HFF-Myc (cell line): ENCODE measurements at regions not wholly inside any gene's neighbourhood (a gene's known extent, or its start where the extent isn't known, plus 50 kb on each side); places are given as distances from the start of the nearest gene placed in this dataset.
"Not testable (repeated sequence)": the region's sequence is repeated elsewhere in the genome, so short reads cannot be mapped to it uniquely, and the experiment has no call there.

Experiments
- DNase-seq: peaks from one replicate; pipeline ENCODE4 v3.0.0-alpha.2; 2011; ENCODE audit warnings: low read depth; ENCODE audit errors: extremely low read depth
- H3K4me3 ChIP-seq: replicated peaks from 2 replicates; pipeline ENCODE4 v1.5.1; 2011; ENCODE audit warnings: low read depth, mild to moderate bottlenecking, control low read depth, low read length
- TF ChIP-seq, protein P1 (sequence below): IDR thresholded peaks from 2 replicates; pipeline ENCODE4 v1.5.1; 2012; ENCODE audit warnings: mild to moderate bottlenecking, low read depth, low read length, control low read depth; ENCODE audit errors: missing control alignments

DNA sequence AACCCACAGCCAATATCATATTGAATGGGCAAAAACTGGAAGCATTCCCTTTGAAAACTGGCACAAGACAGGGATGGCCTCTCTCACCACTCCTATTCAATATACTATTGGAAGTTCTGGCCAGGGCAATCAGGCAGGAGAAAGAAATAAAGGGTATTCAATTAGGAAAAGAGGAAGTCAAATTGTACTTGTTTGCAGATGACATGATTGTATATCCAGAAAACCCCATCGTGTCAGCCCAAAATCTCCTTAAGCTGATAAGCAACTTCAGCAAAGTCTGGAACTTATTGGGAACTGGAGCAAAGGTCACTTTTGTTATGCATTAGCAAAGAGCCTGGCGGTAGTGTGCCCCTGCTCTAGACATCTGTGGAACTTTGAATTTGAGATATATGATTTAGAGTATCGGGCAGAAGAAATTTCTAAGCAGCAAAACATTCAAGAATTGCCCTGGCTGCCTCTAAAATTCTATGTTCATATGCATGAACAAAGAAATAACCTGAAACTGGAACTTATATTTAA lies 53.4 kb upstream of the PSMA1 start:
- not testable (repeated sequence) for H3K4me3 ChIP-seq, DNase-seq

DNA sequence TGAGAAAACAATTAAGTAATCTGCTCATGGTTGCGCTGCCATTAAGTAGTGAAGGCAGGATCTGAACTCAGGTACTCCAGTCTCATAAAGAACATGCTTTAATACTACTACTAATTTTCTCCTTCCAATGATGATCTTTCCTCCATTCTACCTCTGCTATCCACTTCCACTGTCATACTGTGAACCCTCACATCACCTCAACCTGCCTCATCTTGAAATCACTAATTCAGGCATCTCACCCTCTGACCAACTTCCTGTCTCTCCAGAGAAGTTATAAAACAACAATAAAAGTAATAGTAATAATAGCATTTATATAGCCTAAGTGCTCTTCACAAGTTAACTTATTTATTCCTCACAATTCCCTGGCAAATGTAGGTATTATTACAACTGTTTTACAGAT lies 57.1 kb upstream of the PSMA1 start:
- TF ChIP-seq, protein P1, sequence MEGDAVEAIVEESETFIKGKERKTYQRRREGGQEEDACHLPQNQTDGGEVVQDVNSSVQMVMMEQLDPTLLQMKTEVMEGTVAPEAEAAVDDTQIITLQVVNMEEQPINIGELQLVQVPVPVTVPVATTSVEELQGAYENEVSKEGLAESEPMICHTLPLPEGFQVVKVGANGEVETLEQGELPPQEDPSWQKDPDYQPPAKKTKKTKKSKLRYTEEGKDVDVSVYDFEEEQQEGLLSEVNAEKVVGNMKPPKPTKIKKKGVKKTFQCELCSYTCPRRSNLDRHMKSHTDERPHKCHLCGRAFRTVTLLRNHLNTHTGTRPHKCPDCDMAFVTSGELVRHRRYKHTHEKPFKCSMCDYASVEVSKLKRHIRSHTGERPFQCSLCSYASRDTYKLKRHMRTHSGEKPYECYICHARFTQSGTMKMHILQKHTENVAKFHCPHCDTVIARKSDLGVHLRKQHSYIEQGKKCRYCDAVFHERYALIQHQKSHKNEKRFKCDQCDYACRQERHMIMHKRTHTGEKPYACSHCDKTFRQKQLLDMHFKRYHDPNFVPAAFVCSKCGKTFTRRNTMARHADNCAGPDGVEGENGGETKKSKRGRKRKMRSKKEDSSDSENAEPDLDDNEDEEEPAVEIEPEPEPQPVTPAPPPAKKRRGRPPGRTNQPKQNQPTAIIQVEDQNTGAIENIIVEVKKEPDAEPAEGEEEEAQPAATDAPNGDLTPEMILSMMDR, result no peak
- no peak for DNase-seq
- no peak overlapping the region for H3K4me3 ChIP-seq

DNA sequence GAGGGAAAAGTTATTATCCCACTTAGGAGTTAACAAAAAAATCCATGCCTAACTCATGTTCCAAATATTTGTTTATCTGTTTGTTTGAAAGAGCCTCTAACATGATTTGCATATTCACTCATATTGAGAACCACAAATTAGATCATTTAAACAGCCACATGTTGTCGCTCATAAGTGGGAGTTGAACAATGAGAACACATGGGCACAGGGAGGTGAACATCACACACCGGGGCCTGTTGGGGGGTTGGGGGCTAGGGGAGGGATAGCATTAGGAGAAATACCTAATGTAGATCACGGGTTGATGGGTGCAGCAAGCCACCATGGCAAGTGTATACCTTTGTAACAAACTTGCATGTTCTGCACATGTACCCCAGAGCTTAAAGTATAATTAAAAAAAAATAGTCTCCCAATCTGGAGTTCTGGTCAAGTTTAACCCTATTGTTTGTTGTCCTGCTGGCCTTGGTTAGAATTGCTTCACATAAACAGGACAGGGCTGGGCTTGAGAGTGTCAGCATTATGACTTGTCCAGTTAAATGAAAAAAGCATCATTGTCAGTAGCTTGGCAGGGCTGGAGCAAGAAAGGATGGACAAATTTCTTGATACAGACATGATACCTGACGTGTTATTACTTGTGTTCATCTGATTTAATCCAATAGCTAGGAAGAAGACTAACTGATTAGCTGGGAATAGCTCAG lies 57.8 kb upstream of the PSMA1 start:
- H3K4me3 ChIP-seq, result no peak overlapping the region
- TF ChIP-seq, protein P1, result no peak
- DNase-seq, result no peak

DNA sequence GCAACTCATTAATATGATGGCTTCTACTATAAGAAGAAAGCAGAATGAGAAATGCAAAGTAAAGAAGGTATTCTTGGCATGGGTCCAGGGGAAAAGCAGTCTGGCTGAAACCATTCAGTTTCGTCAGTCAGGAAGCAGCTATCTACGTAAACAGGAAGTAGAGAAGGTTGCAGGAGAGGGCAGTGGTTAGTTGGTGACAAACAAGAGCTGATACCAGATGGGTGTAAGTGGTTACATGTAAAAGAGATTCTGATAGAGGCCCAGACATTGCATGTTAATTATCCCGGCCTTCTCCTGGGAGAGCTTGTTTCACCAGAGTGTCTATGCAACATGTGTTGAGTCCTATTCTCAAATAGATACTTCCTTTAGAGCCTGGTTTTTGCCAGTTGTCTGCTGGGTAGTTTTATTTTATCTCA lies 58.4 kb upstream of the PSMA1 start:
- TF ChIP-seq, protein P1, result no peak
- DNase-seq, result peak; percentile 76
- H3K4me3 ChIP-seq, result no peak overlapping the region

DNA sequence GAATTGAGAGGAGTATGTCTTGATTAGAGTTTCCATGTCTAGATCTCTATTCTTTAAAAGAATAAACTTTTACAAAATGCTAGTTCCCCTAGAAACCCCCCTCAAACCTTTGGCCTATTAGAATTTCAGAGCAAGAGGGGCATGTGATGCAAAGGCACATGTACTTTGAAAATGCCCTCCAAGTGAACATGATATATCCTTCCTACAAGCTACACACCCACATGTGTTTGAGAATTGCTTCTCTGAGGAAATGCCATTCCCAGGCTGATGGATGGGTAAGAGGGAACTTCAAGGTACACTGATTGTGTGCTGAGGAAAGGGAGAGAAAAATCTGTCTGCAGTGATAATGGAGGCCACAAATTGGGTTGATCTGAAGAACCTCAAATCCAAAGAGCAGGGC lies 59.5 kb upstream of the PSMA1 start:
- no peak for DNase-seq
- no peak overlapping the region for H3K4me3 ChIP-seq
- TF ChIP-seq, protein P1, result no peak

DNA sequence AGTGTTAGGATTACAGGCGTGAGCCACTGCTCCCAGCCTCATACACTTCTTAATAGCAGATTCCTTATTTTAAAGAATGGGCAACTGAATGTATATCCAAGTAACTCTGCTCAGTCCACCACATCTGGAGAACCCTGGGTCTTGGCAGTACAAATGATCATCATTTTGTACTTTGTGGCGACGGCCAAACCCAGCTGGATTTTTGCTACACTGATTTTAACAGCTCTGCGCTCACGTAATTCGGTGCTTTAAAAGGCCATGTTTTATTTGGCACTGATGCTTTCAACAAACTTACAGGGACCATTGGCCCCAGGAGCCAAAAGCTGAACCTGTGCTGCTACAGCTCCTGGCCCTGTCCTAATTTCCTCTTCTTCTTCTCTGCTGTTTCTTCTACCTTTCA lies 60.8 kb upstream of the PDE3B start:
- TF ChIP-seq, protein P1, result no peak
- H3K4me3 ChIP-seq, result no peak overlapping the region
- no peak for DNase-seq

DNA sequence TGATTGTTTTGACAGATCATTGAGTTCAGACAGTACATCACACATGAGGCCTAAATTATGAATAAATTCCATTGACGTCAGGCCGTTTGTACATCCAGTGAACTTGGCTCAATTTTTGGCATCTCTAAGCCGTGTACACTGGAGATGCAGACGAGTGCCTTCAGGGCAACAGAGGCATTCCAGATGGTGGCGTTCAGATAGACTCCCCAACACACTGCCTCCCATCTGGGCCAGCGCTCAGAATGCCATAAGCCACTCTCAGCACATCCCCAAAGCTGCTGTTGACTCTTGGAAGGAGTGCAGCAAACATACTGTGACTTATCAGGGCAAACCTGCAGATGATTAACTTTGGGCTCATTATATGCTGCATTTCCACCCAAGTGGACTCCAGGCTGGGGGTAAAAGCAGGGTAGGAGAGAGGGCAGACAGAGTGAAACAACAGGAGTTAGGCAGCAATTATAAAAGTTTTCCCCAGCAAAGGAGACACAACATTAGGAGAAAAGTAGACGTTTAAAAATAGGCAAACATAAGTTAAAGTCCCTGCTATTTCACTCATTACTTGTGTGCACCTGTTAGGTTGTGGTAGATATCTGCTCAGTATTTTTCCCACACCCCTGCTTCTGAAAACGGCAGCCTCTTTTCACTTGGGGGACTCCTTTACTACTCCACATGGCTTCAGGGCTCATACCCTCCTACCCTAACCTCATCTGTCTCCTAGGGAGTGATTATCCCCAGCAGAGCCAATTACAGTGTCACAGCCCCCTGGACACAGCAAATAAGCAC lies 60.2 kb upstream of the PDE3B start:
- TF ChIP-seq, protein P1, result no peak
- DNase-seq, result peak; percentile 47
- H3K4me3 ChIP-seq, result no peak overlapping the region
